Lung (tissue), 11 donors: ENCODE measurements at regions not wholly inside any gene's neighbourhood (a gene's known extent, or its start where the extent isn't known, plus 50 kb on each side); places are given as distances from the start of the nearest gene placed in this dataset.

ENCODE experiments used
- ATAC-seq: fragments of 200-7000 bp; cut with Tn5 transposase; one replicate; pipeline ENCODE4 v1.9.1; 2020; ENCODE audit warnings: moderate number of reproducible peaks; ENCODE audit not compliant: insufficient read depth, low FRiP score
- DNase-seq, 3 donors: peaks; one replicate each; pipeline ENCODE4 v3.0.0-alpha.2; 2013 to 2017
- H3K27ac ChIP-seq, 2 donors: one replicate each; pipeline ENCODE4 v1.5.1; 2013; ENCODE audit warnings: mild to moderate bottlenecking in 2 of 2, moderate library complexity in 2 of 2, control low read depth in 1 of 2, inconsistent platforms in 1 of 2, low read depth in 1 of 2, low read length in 1 of 2
- H3K27me3 ChIP-seq, 3 donors: one replicate each; pipeline ENCODE4 v1.5.1; 2013; ENCODE audit warnings: low read length in 2 of 3; ENCODE audit not compliant: control insufficient read depth in 3 of 3, insufficient read depth in 3 of 3
- H3K36me3 ChIP-seq, 4 donors: one replicate each; pipeline ENCODE4 v1.5.1; 2013; ENCODE audit warnings: low read length in 4 of 4, mild to moderate bottlenecking in 1 of 4, moderate library complexity in 1 of 4; ENCODE audit not compliant: control insufficient read depth in 4 of 4, insufficient read depth in 4 of 4
- H3K4me1 ChIP-seq, 5 donors: one replicate each; pipeline ENCODE4 v1.5.1; 2013; ENCODE audit warnings: low read length in 5 of 5, mild to moderate bottlenecking in 2 of 5, moderate library complexity in 1 of 5; ENCODE audit not compliant: control insufficient read depth in 5 of 5, insufficient read depth in 5 of 5
- H3K4me3 ChIP-seq: one replicate; pipeline ENCODE4 v1.5.1; 2013; ENCODE audit warnings: mild to moderate bottlenecking, control low read depth, moderate library complexity
- H3K9ac ChIP-seq, 2 donors: one replicate each; pipeline ENCODE4 v1.5.1; 2013; ENCODE audit warnings: low read length in 2 of 2, control low read depth in 1 of 2; ENCODE audit not compliant: insufficient read depth in 1 of 2
- H3K9me3 ChIP-seq, 4 donors: one replicate each; pipeline ENCODE4 v1.5.1; 2013; ENCODE audit warnings: low read length in 3 of 4, mild to moderate bottlenecking in 1 of 4, moderate library complexity in 1 of 4; ENCODE audit not compliant: control insufficient read depth in 4 of 4, insufficient read depth in 3 of 4
- WGBS, 2 donors: extraction: QIAGEN DNeasy Blood & Tissue Kit; methylation state at CpG; one replicate each; pipeline ENCODE4 v1.1.7; 2013; 5-methylcytosine and 5-hydroxymethylcytosine counted together
- TF ChIP-seq, protein P1 (sequence below): IDR thresholded peaks from 2 replicates; pipeline ENCODE4 v1.5.1; 2012; ENCODE audit warnings: mild to moderate bottlenecking; ENCODE audit errors: control extremely low read depth, extremely low read depth
- donor health status: control.
- donor health status: control.
- donor health status: Bipolar disorder and iron deficiency.
- donor health status: healthy.
- donor health status: DM: yes; HTN: yes; CAD: no.

DNA sequence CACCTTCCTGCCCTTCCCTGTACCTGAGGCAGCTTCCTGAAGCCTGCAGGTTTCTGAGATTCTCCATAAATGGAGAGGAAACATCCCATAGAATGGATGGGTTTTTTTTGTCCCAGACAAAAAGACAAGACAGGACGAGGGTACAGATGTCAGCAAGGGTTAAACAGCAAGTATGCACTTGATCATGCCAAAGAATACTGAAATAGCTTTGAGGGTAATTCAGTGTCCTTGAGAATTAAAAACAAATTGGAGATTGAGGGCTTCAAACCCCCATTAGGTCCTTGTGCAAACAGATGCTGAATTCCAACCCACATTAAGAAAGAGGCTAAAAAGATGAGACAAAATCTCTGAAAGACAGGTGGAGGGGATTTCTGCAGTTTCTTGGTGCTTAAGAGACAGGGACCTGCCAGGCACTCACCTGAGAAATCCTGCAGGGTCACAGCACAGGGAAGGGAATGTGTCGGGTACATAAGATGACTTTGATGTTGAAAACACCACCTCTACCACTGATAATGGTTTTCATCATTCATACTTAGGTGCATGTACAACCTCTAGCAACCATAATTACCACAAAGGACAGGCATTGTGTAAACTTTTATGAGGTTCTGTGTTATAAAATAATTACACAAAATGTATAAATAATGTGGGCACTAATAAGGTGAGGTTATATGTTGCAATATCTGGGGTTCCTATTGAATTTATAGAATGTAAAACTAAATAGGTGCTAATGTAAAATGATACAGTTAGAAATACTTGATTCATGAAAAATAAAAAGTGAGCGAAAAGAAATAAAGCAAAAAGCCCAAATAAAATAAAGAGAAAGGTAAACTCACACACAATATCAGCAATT is 107.1 kb upstream of the TOP3B start:
- ATAC-seq (no peak), DNase-seq (no peak)
- H3K36me3 ChIP-seq = no peaks in the 10 kb centered on the region
- 61 to 70% methylated on average over 3 of the region's 3 CpGs for WGBS, 2 donors
- peaks cover 0 to 16% (median 0%) of the 10 kb centered on the region in 3 donors for H3K27me3 ChIP-seq
- H3K9me3 ChIP-seq = no peaks in the 10 kb centered on the region
- TF ChIP-seq, protein P1, sequence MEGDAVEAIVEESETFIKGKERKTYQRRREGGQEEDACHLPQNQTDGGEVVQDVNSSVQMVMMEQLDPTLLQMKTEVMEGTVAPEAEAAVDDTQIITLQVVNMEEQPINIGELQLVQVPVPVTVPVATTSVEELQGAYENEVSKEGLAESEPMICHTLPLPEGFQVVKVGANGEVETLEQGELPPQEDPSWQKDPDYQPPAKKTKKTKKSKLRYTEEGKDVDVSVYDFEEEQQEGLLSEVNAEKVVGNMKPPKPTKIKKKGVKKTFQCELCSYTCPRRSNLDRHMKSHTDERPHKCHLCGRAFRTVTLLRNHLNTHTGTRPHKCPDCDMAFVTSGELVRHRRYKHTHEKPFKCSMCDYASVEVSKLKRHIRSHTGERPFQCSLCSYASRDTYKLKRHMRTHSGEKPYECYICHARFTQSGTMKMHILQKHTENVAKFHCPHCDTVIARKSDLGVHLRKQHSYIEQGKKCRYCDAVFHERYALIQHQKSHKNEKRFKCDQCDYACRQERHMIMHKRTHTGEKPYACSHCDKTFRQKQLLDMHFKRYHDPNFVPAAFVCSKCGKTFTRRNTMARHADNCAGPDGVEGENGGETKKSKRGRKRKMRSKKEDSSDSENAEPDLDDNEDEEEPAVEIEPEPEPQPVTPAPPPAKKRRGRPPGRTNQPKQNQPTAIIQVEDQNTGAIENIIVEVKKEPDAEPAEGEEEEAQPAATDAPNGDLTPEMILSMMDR = no peak
- no peak overlapping the region for H3K27ac ChIP-seq
- H3K4me1 ChIP-seq = peaks cover 0 to 2% (median 0%) of the 10 kb centered on the region in 5 donors
- H3K9ac ChIP-seq = no peak overlapping the region
- H3K4me3 ChIP-seq = no peak overlapping the region

DNA sequence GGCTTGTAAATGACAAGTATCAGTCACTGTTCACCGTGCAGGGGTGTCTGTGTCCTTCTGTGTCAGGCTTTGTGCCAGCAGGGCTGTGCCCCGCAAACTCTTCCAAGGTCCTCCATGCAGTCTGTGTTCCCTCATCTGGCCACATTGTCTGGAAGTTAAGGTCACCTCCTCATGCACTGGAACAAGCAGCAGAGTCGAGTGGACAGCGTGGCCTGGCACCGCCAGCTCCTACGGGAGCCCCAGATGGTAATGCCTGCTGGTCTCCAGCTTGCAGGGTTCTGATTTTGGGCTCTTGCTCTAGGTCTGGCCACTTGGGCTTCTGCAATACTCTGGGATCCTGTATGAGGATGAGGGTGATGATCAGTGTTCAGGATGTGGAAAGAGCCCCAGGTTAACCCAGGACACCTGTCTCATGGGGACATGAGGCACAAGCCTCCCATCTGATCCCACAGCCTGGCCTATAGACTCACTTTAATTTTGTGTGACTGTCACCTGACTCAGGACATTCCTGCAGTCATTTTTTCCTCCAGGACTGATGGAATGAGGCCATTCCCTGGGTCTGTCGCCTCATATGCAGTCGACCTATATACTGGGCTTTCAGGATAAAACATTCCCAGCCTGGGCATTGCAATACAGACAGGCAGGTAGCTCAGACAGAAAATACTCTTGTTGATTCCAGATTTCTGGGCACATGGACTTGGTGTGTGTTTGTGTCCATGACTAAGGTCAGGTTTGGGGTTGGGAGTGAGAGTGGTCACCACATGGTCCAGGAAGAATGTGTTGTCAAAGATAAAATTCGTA is 106.3 kb upstream of the TOP3B start:
- H3K4me1 ChIP-seq = peaks cover 0 to 2% (median 0%) of the 10 kb centered on the region in 5 donors
- ATAC-seq (no peak), DNase-seq (no peak)
- H3K36me3 ChIP-seq = no peaks in the 10 kb centered on the region
- no peak overlapping the region for H3K4me3 ChIP-seq
- TF ChIP-seq, protein P1 = no peak
- H3K27ac ChIP-seq = no peak overlapping the region
- WGBS, 2 donors = 72 to 79% methylated on average over 9 of the region's 9 CpGs
- no peak overlapping the region for H3K9ac ChIP-seq
- H3K27me3 ChIP-seq = peaks cover 0 to 22% (median 0%) of the 10 kb centered on the region in 3 donors
- H3K9me3 ChIP-seq = no peaks in the 10 kb centered on the region

DNA sequence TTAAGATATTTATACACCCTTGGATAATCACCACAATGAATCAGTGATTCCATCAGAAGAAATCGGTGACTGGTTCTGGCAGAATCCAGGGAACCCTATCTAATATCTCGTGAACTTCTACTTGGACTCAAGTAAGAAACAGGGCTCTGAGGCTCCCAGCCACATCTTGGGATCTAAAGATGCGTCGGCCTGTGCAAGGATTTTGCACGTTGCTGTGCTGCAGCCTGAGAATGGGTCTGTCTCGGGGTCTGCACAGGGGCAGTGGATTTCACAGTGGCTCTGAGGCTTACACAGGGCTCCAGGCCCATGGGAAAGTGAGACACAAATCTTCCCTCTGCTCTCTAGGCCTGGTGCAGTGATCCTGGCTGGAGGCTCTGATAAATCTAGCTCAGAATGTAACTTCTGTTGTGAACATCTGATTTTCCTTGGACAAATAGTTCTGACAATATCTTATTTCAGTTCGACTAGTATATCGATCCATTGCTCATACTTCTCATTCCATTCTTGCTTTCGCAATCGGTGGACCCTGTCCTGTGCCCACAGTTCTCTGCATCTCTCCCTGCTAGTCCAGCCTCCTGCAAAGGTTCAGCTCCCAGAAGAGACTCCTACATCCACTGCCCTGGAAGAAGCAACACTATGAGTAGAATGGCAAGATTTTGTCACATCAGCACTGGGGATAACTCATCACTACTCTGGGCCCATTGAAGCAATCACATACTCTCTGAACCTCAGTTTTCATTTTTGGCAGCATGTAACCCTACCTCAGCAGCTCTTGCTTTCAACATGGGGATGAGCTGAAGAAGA is 105.5 kb upstream of the TOP3B start:
- Histone ChIP-seq H3K4me3 (no peak overlapping the region), H3K9me3 (no peaks in the 10 kb centered on the region), H3K36me3 (no peaks in the 10 kb centered on the region), H3K27ac (no peak overlapping the region), H3K9ac (no peak overlapping the region), H3K27me3 (peaks cover 0 to 18% (median 0%) of the 10 kb centered on the region in 3 donors), H3K4me1 (peaks cover 0 to 2% (median 0%) of the 10 kb centered on the region in 5 donors)
- TF ChIP-seq, protein P1 = no peak
- 89 to 94% methylated on average over 10 of the region's 10 CpGs for WGBS, 2 donors
- DNase-seq = no peak
- ATAC-seq = no peak
